Right lobe of liver (tissue), 4 donors: ENCODE measurements at regions not wholly inside any gene's neighbourhood (a gene's known extent, or its start where the extent isn't known, plus 50 kb on each side); places are given as distances from the start of the nearest gene placed in this dataset.

Source experiments
- POLR2A ChIP-seq: fragments of 450-650 bp; IDR thresholded peaks from one replicate; pipeline ENCODE4 v1.6.1; 2017; ENCODE audit warnings: antibody characterized with exemption, mild to moderate bottlenecking
- TF ChIP-seq, protein P1 (sequence below), 4 donors: fragments of 200-600 bp in 3 of 4; fragments of 450-650 bp in 1 of 4; IDR thresholded peaks; one replicate each; pipeline versions ENCODE4 v1.5.1 to v1.8.0; 2016 to 2022; ENCODE audit warnings: antibody characterized with exemption in 4 of 4, mild to moderate bottlenecking in 2 of 4
- donor health status: DM: no; HTN: no; CAD: no.
- donor health status: DM: no; HTN: no; CAD: no.
- donor health status: DM: no; HTN: yes; CAD: no.

- TF ChIP-seq, protein P1, sequence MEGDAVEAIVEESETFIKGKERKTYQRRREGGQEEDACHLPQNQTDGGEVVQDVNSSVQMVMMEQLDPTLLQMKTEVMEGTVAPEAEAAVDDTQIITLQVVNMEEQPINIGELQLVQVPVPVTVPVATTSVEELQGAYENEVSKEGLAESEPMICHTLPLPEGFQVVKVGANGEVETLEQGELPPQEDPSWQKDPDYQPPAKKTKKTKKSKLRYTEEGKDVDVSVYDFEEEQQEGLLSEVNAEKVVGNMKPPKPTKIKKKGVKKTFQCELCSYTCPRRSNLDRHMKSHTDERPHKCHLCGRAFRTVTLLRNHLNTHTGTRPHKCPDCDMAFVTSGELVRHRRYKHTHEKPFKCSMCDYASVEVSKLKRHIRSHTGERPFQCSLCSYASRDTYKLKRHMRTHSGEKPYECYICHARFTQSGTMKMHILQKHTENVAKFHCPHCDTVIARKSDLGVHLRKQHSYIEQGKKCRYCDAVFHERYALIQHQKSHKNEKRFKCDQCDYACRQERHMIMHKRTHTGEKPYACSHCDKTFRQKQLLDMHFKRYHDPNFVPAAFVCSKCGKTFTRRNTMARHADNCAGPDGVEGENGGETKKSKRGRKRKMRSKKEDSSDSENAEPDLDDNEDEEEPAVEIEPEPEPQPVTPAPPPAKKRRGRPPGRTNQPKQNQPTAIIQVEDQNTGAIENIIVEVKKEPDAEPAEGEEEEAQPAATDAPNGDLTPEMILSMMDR (IDR thresholded peaks at IDR 0.05): no peak
- TF ChIP-seq POLR2A: no peak
Measured at GRCh38 chr6:166222631-166223030, 55.0 kb upstream of the TBXT start.
